ENCODE measurements at regions not wholly inside any gene's neighbourhood (a gene's known extent, or its start where the extent isn't known, plus 50 kb on each side); places are given as distances from the start of the nearest gene placed in this dataset.
"Not testable (repeated sequence)": the region's sequence is repeated elsewhere in the genome, so short reads cannot be mapped to it uniquely, and the experiment has no call there.

GRCh38 chr14:103280278-103280928, 53.6 kb upstream of the EIF5 start:
- no peaks in the 10 kb centered on the region for H4K20me1 ChIP-seq (ENCODE audit: insufficient read depth, low read length, poor library complexity, severe bottlenecking)
- no peaks in the 10 kb centered on the region for H3K27me3 ChIP-seq (ENCODE audit: insufficient read depth, low read length, poor library complexity, severe bottlenecking)
- H3K4me3 ChIP-seq (ENCODE audit: low read length, poor library complexity, severe bottlenecking): no peak overlapping the region
- no peaks in the 10 kb centered on the region for H3K79me2 ChIP-seq (ENCODE audit: insufficient read depth, low read length)
- no peaks in the 10 kb centered on the region for H3F3A ChIP-seq (ENCODE audit: low read depth)
- no peaks in the 10 kb centered on the region for H3K36me3 ChIP-seq (ENCODE audit: insufficient read depth, low read length)
- no peak overlapping the region for H3K9ac ChIP-seq (ENCODE audit: low read depth, low read length, poor library complexity, severe bottlenecking)
- H3K9me2 ChIP-seq (replicated peaks; ENCODE audit: low read depth, low read length): no peaks in the 10 kb centered on the region
- no peaks in the 10 kb centered on the region for H3K4me1 ChIP-seq (ENCODE audit: insufficient read depth, low read length, poor library complexity, severe bottlenecking)
- TF ChIP-seq, protein P1, sequence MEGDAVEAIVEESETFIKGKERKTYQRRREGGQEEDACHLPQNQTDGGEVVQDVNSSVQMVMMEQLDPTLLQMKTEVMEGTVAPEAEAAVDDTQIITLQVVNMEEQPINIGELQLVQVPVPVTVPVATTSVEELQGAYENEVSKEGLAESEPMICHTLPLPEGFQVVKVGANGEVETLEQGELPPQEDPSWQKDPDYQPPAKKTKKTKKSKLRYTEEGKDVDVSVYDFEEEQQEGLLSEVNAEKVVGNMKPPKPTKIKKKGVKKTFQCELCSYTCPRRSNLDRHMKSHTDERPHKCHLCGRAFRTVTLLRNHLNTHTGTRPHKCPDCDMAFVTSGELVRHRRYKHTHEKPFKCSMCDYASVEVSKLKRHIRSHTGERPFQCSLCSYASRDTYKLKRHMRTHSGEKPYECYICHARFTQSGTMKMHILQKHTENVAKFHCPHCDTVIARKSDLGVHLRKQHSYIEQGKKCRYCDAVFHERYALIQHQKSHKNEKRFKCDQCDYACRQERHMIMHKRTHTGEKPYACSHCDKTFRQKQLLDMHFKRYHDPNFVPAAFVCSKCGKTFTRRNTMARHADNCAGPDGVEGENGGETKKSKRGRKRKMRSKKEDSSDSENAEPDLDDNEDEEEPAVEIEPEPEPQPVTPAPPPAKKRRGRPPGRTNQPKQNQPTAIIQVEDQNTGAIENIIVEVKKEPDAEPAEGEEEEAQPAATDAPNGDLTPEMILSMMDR (conservative IDR thresholded peaks at IDR 0.05; ENCODE audit: low read length): no peak
- no peak overlapping the region for H2AFZ ChIP-seq (ENCODE audit: low read length)
- no peaks in the 10 kb centered on the region for H3K9me3 ChIP-seq (ENCODE audit: insufficient read depth, low read depth, low read length)
- no peak overlapping the region for H3K4me2 ChIP-seq (ENCODE audit: low read depth, low read length, poor library complexity, severe bottlenecking)

- no peaks in the 10 kb centered on the region for H3K36me3 ChIP-seq (ENCODE audit: insufficient read depth, low read length)
- H3K4me1 ChIP-seq (ENCODE audit: insufficient read depth, low read length, poor library complexity, severe bottlenecking): no peaks in the 10 kb centered on the region
- no peaks in the 10 kb centered on the region for H4K20me1 ChIP-seq (ENCODE audit: insufficient read depth, low read length, poor library complexity, severe bottlenecking)
- H3K9me2 ChIP-seq (replicated peaks; ENCODE audit: low read depth, low read length): no peaks in the 10 kb centered on the region
- H2AFZ ChIP-seq (ENCODE audit: low read length): no peak overlapping the region
- no peaks in the 10 kb centered on the region for H3F3A ChIP-seq (ENCODE audit: low read depth)
- H3K9me3 ChIP-seq (ENCODE audit: insufficient read depth, low read depth, low read length): no peaks in the 10 kb centered on the region
- H3K4me3 ChIP-seq (ENCODE audit: low read length, poor library complexity, severe bottlenecking): no peak overlapping the region
- H3K9ac ChIP-seq (ENCODE audit: low read depth, low read length, poor library complexity, severe bottlenecking): no peak overlapping the region
- H3K27me3 ChIP-seq (ENCODE audit: insufficient read depth, low read length, poor library complexity, severe bottlenecking): no peaks in the 10 kb centered on the region
- no peak overlapping the region for H3K4me2 ChIP-seq (ENCODE audit: low read depth, low read length, poor library complexity, severe bottlenecking)
- no peak for TF ChIP-seq EZH2phosphoT487 (IDR thresholded peaks at IDR 0.05; ENCODE audit: borderline replicate concordance)
- TF ChIP-seq, protein P1 (conservative IDR thresholded peaks at IDR 0.05; ENCODE audit: low read length): no peak
- no peaks in the 10 kb centered on the region for H3K79me2 ChIP-seq (ENCODE audit: insufficient read depth, low read length)
Measured at GRCh38 chr14:103281496-103282231, 52.4 kb upstream of the EIF5 start.

DNA sequence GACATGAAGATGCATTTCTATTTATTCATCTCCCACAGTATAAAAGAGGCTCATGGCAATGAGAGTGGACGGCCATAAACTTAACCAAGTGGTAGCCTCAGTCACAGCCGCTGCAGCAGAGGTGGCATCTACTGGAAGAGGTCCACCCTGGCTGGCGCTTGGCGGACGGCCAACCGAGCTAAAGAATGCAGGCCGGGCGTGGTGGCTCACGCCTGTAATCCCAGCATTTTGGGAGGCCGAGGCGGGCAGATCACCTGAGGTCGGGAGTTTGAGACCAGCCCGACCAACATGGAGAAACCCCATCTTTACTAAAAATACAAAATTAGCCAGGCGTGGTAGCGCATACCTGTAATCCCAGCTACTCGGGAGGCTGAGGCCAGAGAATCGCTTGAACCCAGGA, 51.7 kb upstream of the EIF5 start:
- H3K9me3 ChIP-seq (ENCODE audit: insufficient read depth, low read depth, low read length); H3K79me2 ChIP-seq (ENCODE audit: insufficient read depth, low read length); H2AFZ ChIP-seq (ENCODE audit: low read length); H3K27me3 ChIP-seq (ENCODE audit: insufficient read depth, low read length, poor library complexity, severe bottlenecking); H3K4me2 ChIP-seq (ENCODE audit: low read depth, low read length, poor library complexity, severe bottlenecking); H3F3A ChIP-seq (ENCODE audit: low read depth); H3K9ac ChIP-seq (ENCODE audit: low read depth, low read length, poor library complexity, severe bottlenecking); H3K4me3 ChIP-seq (ENCODE audit: low read length, poor library complexity, severe bottlenecking); H3K4me1 ChIP-seq (ENCODE audit: insufficient read depth, low read length, poor library complexity, severe bottlenecking); H3K9me2 ChIP-seq (replicated peaks; ENCODE audit: low read depth, low read length); H4K20me1 ChIP-seq (ENCODE audit: insufficient read depth, low read length, poor library complexity, severe bottlenecking); H3K36me3 ChIP-seq (ENCODE audit: insufficient read depth, low read length): not testable (repeated sequence)

- Histone ChIP-seq H3K79me2 (ENCODE audit: insufficient read depth, low read length) (no peaks in the 10 kb centered on the region), H3F3A (ENCODE audit: low read depth) (no peaks in the 10 kb centered on the region), H3K36me3 (ENCODE audit: insufficient read depth, low read length) (no peaks in the 10 kb centered on the region), H3K9ac (ENCODE audit: low read depth, low read length, poor library complexity, severe bottlenecking) (no peak overlapping the region), H3K4me1 (ENCODE audit: insufficient read depth, low read length, poor library complexity, severe bottlenecking) (no peaks in the 10 kb centered on the region), H2AFZ (ENCODE audit: low read length) (no peak overlapping the region), H3K9me2 (replicated peaks; ENCODE audit: low read depth, low read length) (no peaks in the 10 kb centered on the region), H3K27me3 (ENCODE audit: insufficient read depth, low read length, poor library complexity, severe bottlenecking) (no peaks in the 10 kb centered on the region), H4K20me1 (ENCODE audit: insufficient read depth, low read length, poor library complexity, severe bottlenecking) (no peaks in the 10 kb centered on the region), H3K4me3 (ENCODE audit: low read length, poor library complexity, severe bottlenecking) (no peak overlapping the region), H3K9me3 (ENCODE audit: insufficient read depth, low read depth, low read length) (no peaks in the 10 kb centered on the region), H3K4me2 (ENCODE audit: low read depth, low read length, poor library complexity, severe bottlenecking) (no peak overlapping the region)
- TF ChIP-seq EZH2phosphoT487 (IDR thresholded peaks at IDR 0.05; ENCODE audit: borderline replicate concordance): no peak
- TF ChIP-seq, protein P1 (conservative IDR thresholded peaks at IDR 0.05; ENCODE audit: low read length): no peak
Measured at GRCh38 chr14:103282932-103283331, 51.1 kb upstream of the EIF5 start.
